ENCODE measurements at regions not wholly inside any gene's neighbourhood (a gene's known extent, or its start where the extent isn't known, plus 50 kb on each side); places are given as distances from the start of the nearest gene placed in this dataset.
"Not testable (repeated sequence)": the region's sequence is repeated elsewhere in the genome, so short reads cannot be mapped to it uniquely, and the experiment has no call there.

DNA sequence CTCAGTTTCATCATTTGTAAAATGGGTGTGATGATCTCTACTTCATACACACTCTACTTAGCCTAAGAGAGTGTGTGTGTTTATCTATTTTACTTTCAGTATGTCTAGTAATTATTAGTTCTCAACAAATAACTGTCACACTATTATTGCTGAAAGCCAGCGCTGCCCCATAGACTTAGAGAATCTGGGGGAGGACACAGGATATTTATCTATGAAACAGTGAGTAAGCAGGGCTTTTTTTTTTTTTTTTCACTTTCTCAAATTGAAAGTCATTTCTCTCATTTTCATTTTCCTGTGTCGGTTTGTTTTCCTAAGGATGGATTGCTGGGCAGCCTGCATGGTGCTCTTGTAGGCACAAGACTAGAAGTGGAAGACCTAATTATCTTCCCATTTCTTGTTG lies 248.4 kb upstream of the RPS23 start:
- DNase-seq: peak in 1 of 2 experiments; percentile 2

DNA sequence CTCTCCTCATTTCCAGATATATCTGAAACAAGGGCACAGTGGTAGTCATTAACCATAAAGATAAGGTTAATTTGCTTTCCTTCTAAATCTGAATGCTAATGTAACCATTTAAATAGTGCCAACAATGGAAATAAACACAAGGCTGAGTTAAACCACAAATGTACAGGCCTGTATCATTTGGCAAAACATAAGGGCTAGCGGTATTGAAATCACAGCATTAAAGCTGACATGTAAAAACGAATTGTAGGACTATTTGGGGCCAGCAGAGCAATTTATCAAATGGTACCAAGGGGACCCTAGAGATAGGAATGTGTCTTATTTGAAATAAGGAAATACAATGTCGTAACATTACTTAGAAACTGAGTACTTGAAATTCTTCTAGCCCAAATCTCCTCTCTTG lies 247.5 kb upstream of the RPS23 start:
- no peak for DNase-seq

DNA sequence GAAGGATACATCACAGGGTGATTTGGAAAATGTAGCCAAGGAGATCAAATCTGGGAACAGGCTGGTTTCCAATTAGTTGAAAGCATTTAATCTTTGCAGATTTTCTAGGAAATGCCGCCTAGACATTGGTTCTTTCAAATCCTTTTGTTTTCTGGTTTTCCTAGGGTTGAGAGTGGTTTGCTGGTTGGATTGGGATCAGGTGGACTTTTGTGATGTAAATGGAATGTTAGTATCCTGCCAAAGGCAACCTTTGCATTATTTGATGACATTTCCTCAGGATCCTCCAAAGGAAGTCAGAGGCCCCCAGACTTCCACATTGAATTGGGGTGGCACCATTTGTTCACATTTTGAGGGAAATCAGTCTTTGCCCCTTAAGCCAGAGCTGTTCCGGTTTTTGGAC lies 245.5 kb upstream of the RPS23 start:
- no peak for DNase-seq

DNA sequence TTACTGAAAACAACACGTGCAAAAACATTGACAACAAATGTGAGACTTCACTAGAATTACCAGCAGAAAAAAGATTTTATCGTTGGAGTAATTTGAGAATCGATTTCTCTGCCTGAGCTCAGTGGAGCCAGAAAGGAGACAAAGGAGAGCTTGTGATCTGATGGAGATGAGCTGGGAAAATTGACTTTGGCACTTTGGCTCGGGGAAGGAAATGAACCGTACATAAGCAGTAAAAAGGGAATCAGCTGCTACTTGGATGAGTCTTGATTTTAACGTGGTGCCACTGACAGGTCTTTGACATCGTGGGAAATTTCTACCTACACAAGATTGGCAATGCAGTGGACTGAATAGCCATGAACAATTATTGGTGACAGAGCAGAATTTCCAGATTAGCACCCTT lies 244.7 kb upstream of the RPS23 start:
- no peak for DNase-seq

DNA sequence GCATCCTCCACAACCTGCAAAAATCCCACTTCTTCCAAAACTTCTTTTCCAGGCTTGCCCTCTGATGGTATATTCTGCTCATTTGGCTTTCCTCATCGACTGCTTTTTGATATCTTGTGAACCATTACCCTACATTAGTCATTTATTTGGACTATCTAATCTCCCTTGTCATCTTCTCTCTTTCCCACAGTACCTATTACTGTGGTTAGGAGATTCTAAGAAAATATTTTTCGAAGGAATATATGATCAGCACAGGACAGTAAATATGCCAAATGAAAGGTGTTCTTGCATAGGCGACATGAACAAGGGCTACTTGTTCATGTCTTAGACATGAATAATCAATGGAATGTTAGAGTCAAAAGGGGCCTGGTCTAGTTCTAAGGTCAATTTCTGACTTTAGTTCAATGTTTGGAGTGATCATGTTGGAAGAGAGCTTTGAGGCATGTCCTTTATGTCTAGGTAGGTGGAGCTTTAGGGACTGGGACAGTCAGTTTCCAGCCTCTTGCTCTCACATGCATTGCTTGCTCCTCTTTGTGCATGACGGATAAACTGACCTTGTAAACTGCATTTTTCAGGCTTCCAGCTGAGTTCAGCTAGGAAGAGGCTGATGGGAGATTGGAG lies 243.4 kb upstream of the RPS23 start:
- DNase-seq: no peak

DNA sequence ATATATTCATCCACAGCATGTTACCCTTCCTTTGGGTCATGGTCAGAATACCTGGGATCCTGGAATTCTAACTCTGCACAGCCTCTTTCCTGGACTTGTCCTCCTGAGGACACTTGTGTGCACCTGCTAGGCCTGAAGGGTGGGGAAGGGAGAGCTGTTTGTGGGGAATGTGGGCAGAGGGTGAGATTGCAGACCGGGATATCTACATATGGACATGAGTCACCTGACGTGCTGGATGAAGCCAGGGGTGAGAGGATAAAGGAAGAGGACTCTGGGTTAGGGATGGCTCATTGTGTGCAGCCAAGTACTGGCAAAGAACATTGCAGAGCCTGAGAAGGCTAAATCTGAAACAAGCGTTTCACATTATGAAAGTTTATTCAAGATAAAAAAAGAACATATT lies 241.4 kb upstream of the RPS23 start:
- DNase-seq: no peak

DNA sequence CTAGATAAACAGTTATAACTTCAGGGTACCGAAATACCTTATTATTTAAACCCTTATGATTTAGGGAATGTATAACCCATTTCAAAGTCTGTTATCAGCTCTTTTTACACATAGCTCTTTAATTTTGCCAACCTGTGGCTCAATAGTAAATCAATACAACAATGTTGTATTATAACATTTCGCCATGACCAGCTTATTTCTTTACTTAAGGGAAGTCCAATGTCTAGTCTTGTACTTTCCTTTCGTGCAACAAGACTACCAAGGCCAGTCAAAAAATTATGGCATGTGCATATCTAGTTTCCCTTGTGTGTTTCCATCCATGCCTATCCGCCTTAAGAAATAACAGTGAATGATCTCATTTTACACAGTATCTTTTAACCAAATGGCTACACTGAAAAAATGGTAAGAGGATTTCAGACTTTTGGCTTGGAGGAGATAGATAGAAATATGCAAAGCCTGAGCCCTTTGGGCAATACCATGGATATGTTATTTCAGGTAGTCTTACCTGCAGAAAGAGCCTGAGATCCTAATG lies 239.5 kb upstream of the RPS23 start:
- DNase-seq: no peak

DNA sequence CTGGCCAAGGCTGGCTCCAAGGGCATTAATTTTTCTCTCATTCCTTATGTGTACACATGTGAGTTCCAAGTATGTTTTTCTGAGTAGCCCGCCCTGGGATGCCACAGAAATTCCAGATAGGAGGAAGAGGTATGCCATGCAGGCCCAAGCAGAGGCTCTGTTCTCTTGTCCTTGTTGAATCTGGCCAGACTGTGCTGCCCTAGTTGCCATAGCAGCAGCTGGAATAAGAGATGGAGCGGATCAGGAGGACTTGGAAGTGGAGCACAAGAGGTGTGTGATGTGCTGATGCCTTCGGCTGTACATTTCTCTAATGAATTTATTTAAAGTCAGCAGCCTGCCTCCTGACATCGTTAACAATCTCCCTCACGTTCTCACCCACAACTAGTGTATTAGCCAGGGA lies 235.6 kb upstream of the RPS23 start:
- no peak for DNase-seq

DNA sequence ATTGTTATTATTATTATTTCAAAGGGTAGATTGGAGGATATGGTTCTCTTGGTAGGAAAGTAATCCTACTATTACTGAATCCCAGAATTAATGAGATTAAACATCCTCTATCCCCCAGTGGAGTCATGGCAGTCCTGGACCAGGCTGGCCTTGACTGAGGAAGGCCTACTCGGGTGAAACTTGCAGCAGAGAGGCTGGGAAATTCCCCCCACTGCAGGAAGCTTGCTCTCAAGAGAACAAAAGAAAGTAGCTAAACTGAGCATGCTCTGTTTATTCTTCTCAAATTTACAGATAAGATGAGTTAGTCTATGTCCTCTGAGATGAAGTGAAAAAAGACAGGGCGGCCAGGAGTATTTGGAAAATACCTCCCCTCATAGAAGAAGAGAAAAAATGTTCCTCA lies 233.9 kb upstream of the RPS23 start:
- peak; percentile 6 to 21 for DNase-seq

DNA sequence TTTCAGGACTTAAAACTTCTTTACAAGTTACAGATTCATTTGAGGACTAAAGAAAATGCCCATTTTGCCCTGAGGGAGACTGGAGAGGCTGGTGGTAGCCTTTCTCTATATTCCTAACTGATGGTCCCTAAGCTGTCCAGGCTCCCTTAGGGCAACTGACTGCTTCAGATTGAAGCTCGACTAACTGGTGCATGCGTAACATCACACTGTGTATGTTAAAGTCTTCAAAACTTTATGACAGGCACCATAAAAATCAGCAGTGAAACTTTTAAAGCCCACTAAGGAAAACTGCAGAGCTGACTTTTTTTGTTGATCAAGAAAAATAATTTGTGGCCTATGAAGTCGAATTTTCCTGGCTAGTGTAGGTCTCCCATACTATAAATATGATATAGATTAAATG lies 233.0 kb upstream of the RPS23 start:
- no peak for DNase-seq

DNA sequence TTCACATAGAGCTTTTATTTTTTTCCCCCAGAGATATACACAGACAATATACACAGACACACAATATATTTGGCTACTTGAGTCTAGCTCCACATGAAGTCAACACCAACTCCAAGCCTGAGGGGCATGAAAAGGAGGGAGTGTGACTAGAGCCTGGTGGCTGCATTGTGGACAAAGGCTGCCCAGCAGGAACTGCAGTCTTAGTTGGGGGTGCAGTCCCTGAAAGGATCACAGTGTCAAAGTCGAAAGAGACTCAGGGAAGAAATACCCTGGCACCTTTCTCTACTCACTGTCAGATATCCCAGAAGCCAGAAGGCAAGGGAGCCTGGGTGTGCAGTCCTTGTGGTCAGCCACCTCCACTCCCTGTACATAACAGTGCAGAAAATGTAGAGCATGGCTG lies 231.6 kb upstream of the RPS23 start:
- DNase-seq: no peak

DNA sequence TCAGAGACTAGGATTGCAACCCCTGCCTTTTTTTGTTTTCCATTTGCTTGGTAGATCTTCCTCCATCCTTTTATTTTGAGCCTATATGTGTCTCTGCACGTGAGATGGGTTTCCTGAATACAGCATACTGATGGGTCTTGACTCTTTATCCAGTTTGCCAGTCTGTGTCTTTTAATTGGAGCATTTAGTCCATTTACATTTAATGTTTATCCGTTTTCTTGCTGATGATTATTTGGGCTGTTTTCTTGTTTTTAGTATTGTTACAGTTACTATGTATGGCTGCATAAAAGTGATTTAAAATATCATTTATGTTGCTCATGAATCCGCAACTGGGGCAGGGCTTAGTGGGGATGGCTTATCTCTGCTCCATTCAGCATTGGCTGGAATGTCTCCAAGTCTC lies 228.2 kb upstream of the RPS23 start:
- DNase-seq: not testable (repeated sequence)

DNA sequence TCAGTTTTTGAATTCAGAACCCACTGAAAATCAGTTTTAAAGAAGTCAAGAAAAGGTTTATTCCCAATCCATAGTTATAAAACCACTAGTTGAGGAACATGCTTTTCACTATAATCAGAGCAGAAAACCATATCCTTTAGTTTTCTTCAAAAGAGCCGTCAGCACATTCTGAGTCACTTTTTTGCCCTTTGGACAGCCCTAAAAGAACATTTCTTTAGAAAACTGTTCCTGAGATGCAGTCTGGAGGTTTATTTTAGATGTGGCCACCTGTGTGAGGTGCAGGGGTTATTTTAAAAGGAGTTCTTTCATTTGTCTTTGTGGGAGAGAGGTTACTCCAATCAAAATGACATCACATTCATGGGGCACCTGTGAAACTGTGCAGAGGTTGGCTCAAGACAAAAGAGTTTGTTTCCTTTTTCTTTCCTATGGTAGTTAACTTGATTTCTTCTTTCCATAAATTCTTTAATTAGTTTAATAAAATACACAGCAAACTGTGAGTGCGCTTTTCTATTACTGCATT lies 221.6 kb upstream of the RPS23 start:
- DNase-seq: no peak

DNA sequence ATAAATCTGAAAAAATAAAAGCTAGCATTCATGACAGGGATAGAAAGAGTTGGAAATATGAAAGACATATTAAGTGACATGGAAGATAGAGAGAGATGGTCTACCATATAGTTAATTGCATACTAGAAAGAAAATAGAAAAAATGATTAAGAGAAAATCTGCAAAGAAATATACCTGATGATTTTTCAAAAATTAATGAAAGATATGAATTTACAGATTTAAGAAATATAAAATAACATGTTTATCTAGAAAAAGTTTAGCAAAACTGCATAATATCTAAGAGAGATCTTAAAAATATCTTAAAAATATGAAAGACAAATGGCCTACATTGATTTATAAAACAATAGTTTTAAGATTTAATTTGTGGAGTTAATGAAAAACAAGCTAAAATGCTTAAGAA lies 219.1 kb upstream of the RPS23 start:
- DNase-seq: no peak

DNA sequence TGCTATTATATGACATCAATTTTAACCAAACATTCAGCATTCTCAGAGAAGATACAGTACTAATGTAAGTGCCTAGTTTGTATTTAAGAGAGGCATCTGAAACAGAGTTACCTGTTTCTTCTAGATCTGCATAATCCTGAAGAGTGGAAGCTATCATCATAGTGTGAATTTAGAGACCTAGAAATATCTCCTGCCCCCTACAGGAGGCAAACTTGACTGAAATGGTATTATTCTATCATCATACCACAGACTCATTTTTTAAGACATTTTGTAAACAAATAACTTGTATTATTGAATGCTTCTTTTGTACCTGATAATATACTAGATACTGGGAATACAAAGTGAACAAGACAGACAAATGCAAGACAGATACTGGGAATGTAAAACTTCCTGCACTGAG lies 216.8 kb upstream of the RPS23 start:
- no peak for DNase-seq

DNA sequence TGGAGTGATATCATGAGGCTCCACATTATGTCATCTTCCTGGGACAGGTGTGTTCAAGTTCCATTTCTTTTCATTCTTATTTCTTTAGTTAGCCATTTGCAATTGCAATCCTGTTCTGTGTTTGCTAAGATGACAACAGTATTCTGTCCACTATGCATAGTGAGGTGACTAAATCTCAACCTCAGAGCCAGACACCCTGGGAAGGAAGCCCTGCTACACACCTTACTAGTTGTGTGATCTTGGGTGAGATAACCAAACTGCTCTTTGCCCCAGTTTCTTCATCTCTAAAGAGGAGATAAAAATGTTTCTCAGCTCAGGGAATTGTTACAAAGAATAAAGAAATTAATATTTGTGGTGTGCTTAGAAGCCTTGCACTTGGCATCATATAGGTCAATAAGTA lies 215.1 kb upstream of the RPS23 start:
- no peak for DNase-seq

DNA sequence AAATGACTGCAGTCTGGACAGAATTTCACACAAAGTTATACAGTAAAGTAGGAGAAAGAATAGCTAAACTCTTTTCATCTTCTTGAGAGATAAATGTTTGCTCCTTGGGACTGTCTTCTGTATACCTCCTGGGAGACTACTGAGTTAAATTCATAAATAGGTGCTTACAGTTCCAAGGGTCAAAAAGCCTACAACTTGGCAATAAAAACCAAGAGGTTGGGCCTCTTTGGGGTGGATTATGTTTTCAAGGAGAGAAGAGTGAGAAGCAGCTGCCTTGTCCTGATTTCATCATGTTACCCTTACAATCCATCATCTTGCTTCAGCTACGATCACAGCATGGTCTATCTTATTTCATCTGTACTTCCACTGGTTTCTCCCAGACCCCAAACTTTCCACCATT lies 213.2 kb upstream of the RPS23 start:
- no peak for DNase-seq

DNA sequence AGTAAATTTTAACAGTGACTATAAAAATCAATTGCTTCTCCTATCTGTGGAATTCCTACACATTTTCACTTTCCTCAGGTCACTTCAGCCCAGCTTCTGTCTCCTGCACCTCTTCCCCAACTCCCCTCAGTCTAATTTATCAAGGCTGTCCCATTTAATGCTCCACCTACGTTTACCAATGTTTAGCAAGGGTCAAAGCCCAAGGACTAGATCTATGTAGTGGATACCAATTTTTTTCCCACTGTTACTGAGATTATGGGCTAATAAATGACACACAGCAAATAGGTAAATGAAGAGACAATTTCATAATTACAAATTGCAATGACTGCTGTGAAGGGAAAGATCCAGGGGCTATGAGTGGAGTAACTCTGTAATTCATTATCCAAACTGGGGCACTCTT lies 211.5 kb upstream of the RPS23 start:
- no peak for DNase-seq

DNA sequence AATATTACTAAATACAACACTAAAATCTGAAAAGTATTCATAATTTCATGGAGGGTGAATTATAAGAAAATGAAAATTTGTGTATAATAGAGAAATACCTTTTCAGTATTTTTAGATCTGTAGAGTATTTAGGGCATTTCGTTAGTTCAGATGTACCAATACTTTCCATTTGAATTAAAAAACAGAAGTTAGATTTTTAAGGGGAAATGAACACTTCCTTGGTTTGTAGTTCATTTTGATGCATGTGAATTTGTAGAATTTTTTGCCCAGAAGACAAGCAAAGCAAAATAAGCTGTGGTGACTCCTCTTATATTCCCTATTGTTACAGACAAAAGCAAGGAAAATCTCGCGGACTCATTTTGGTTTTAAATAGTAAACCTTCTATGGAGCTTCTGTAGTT lies 209.0 kb upstream of the RPS23 start:
- no peak for DNase-seq

DNA sequence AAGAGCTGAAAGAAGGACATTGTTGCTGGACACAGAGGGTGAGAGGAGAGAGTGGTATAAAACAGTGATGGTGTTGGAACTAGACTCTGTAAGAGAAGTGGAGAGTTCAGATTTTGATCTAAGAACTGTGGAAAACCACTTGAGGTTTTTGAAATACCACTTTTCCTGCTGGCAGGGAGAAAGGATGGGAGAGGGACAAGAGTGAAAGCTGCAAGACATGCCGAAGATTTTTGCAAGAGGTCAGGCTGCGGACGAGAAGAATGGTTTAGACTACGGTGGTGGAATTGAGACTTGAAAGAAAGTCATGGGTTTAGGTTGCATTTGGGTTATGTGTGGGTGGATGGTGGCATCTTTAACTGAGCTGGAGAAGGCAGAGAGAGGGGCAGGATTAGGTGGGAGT lies 202.2 kb upstream of the RPS23 start:
- no peak for DNase-seq

DNA sequence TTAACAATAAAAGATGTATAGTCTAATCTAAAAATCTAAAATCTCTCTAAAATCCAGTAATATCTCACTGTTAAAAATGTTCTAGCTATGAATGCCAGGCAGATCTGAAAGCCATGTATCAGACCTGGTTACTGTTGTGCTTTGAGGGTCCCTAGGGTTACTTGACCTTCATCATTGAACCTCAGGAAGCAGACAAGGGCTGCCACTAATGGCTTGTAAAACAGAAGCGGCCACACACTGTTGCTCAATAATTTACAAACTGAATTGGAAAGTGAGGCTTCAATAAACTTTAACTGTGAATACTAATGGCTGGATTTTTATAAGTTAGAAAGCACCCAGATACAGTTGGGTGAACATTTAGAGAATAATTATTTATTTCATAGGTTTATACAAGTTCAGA lies 198.0 kb upstream of the RPS23 start:
- no peak for DNase-seq

DNA sequence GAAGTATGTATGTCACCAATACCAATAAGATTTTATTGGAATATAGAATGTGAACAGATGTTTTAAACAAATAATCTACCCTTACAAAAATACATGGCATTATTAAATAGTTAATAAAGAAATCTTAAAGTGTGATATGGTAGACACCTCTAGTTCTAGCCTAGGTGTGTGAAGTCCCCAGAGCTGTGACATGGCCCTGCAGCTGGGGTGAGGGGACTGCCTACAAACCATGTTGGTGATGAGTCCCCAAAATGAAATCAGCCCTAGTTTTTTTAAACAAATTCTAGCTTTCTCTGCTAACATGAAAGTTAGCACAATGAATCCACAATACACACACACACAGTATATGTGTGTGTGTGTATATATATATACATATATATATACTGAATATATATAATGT lies 195.1 kb upstream of the RPS23 start:
- no peak for DNase-seq

DNA sequence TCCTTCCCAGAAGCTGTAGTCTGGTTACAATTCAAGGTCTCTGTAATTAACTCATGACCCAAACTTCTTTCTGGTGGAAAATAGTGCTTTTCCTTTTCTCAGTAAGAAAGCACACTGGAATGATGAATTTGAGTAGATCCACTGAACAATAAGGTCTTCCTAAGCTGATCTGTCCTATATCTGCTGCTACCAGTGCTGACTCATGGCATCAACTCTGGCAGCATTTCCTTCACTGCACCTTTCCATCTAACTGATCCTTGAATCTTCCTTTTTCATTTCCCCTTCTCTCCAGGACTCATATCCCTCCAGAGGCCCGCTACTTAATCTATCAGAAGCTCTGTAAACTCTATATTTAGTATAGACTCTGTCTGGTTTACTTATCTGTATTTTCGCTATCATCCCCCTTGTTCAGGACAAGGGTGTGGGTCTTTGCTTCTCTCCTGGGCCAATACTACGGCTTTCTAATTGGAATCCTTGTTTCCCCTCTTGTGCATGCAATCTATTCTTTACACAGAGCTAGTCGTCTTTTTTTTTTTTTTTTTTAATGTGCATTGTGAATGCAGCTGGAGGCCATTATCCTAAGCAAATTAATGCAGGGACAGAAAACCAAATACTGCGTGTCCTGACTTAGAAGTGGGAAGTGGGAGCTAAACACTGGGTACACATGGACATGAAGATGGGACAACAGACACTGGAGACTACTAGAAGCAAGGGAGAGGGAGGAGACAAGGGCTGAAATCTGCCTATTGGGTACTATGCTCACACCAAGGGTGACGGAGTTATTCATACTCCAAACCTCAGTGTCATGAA lies 192.2 kb upstream of the RPS23 start:
- DNase-seq: no peak

DNA sequence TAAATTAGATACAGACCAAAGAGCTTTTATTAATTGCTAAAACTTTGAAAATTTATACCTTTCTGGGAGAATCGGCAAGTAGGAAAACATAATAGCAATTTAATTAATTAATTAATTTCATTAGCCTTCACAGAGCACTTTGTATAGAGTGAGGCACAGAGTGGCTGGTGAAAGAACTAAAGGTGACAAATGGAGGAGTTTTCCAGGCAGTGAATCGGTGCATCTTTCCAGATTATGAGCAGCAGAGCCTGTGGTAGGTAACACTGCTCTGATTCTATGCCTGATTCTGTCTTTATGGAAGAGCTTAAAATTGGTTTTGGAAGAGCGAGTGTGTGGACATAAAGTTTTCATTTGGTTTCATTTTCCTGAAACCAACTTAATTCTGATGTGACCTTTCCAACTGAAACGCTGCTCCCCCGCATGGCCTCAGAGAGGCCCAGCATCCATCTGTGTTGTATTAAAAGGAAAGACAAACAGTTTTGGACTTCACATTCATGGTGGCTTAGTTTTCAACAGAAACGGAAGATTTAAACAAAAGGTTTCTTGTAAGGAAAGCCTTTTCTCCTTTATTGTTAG lies 188.9 kb upstream of the RPS23 start:
- DNase-seq: no peak

Data from activated CD4-positive, alpha-beta T cell treated with anti-CD3 and anti-CD28 coated beads, Interleukin-2, amount 50 U/mL, for 48 hours (primary cell).